ENCODE measurements at regions not wholly inside any gene's neighbourhood (a gene's known extent, or its start where the extent isn't known, plus 50 kb on each side); places are given as distances from the start of the nearest gene placed in this dataset.

GRCh38 chr20:40368876-40369275 lies 320.2 kb downstream of the MAFB start:
- no peak for TF ChIP-seq CTCF (IDR thresholded peaks at IDR 0.05; ENCODE audit: insufficient read depth, low read depth, low read length, missing control alignments)
- no peak for DNase-seq (ENCODE audit: low read depth)
- no peak overlapping the region for H3K4me3 ChIP-seq (ENCODE audit: low read length)

- H3K4me3 ChIP-seq (ENCODE audit: low read length) = no peak overlapping the region
- no peak for TF ChIP-seq CTCF (IDR thresholded peaks at IDR 0.05; ENCODE audit: insufficient read depth, low read depth, low read length, missing control alignments)
- no peak for DNase-seq (ENCODE audit: low read depth)
Observed at GRCh38 chr20:40361916-40362315, 327.1 kb downstream of the MAFB start.

GRCh38 chr20:40359131-40359912 lies 329.7 kb downstream of the MAFB start:
- DNase-seq (ENCODE audit: low read depth) = no peak
- no peak for TF ChIP-seq CTCF (IDR thresholded peaks at IDR 0.05; ENCODE audit: insufficient read depth, low read depth, low read length, missing control alignments)

GRCh38 chr20:40354880-40355279 lies 334.2 kb downstream of the MAFB start:
- no peak for DNase-seq (ENCODE audit: low read depth)
- H3K4me3 ChIP-seq (ENCODE audit: low read length) = no peak overlapping the region
- TF ChIP-seq CTCF (IDR thresholded peaks at IDR 0.05; ENCODE audit: insufficient read depth, low read depth, low read length, missing control alignments) = no peak

More at GRCh38 chr20:40359131-40359912, 329.7 kb downstream of the MAFB start:
- H3K4me3 ChIP-seq (ENCODE audit: low read length) = no peak overlapping the region

GRCh38 chr20:40343390-40343789 lies 345.6 kb downstream of the MAFB start:
- DNase-seq (ENCODE audit: low read depth) = no peak
- H3K4me3 ChIP-seq (ENCODE audit: low read length) = no peak overlapping the region
- TF ChIP-seq CTCF (IDR thresholded peaks at IDR 0.05; ENCODE audit: insufficient read depth, low read depth, low read length, missing control alignments) = no peak

GRCh38 chr20:40341561-40341960 lies 347.5 kb downstream of the MAFB start:
- no peak for TF ChIP-seq CTCF (IDR thresholded peaks at IDR 0.05; ENCODE audit: insufficient read depth, low read depth, low read length, missing control alignments)
- H3K4me3 ChIP-seq (ENCODE audit: low read length) = no peak overlapping the region
- no peak for DNase-seq (ENCODE audit: low read depth)

Measured in epithelial cell of esophagus (primary cell).